NK-92 treated with Interleukin-12 subunit alpha and Interleukin-12 subunit beta, amount 100 ng/mL, for 24 hours (cell line): ENCODE measurements at regions not wholly inside any gene's neighbourhood (a gene's known extent, or its start where the extent isn't known, plus 50 kb on each side); places are given as distances from the start of the nearest gene placed in this dataset.
"Not testable (repeated sequence)": the region's sequence is repeated elsewhere in the genome, so short reads cannot be mapped to it uniquely, and the experiment has no call there.

ENCODE experiments used
- DNase-seq: peaks from one replicate; lab custom pipeline; 2025; lab: John Stamatoyannopoulos, UW

- DNase-seq: not testable (repeated sequence)
These were observed 62.8 kb downstream of the ARHGAP11B start for GRCh38 chr15:30688684-30689083.

GRCh38 chr15:30690153-30690552 lies 64.2 kb downstream of the ARHGAP11B start:
- not testable (repeated sequence) for DNase-seq

- DNase-seq: not testable (repeated sequence)
These were observed 69.9 kb downstream of the ARHGAP11B start for GRCh38 chr15:30695811-30696210.

GRCh38 chr15:30696439-30697314 lies 70.7 kb downstream of the ARHGAP11B start:
- not testable (repeated sequence) for DNase-seq

- DNase-seq: not testable (repeated sequence)
These were observed 71.4 kb downstream of the ARHGAP11B start for GRCh38 chr15:30697315-30697685.

- DNase-seq: not testable (repeated sequence)
These were observed 74.2 kb downstream of the ARHGAP11B start for GRCh38 chr15:30700006-30700597.

- DNase-seq: not testable (repeated sequence)
These were observed 82.2 kb downstream of the ARHGAP11B start for GRCh38 chr15:30707976-30708685.

GRCh38 chr15:30708809-30709208 lies 82.9 kb downstream of the ARHGAP11B start:
- DNase-seq: not testable (repeated sequence)

- not testable (repeated sequence) for DNase-seq
These were observed 92.2 kb downstream of the ARHGAP11B start for GRCh38 chr15:30718038-30718643.

- not testable (repeated sequence) for DNase-seq
These were observed 93.4 kb downstream of the ARHGAP11B start for GRCh38 chr15:30719363-30719762.

GRCh38 chr15:30720825-30721224 lies 94.9 kb downstream of the ARHGAP11B start:
- not testable (repeated sequence) for DNase-seq

- DNase-seq: not testable (repeated sequence)
These were observed 95.6 kb downstream of the ARHGAP11B start for GRCh38 chr15:30721529-30721928.

GRCh38 chr15:30723540-30724175 lies 97.7 kb downstream of the ARHGAP11B start:
- not testable (repeated sequence) for DNase-seq

GRCh38 chr15:30729880-30730590 lies 104.1 kb downstream of the ARHGAP11B start:
- DNase-seq: not testable (repeated sequence)

GRCh38 chr15:30730633-30731032 lies 104.7 kb downstream of the ARHGAP11B start:
- DNase-seq: not testable (repeated sequence)

- DNase-seq: not testable (repeated sequence)
These were observed 106.2 kb downstream of the ARHGAP11B start for GRCh38 chr15:30732100-30732499.

GRCh38 chr15:30735884-30736564 lies 110.1 kb downstream of the ARHGAP11B start:
- not testable (repeated sequence) for DNase-seq

- DNase-seq: not testable (repeated sequence)
These were observed 116.9 kb downstream of the ARHGAP11B start for GRCh38 chr15:30742796-30743195.

- DNase-seq: not testable (repeated sequence)
These were observed 123.1 kb downstream of the ARHGAP11B start for GRCh38 chr15:30749048-30749447.

GRCh38 chr15:30755036-30755687 lies 129.2 kb downstream of the ARHGAP11B start:
- not testable (repeated sequence) for DNase-seq
